Cardiac muscle cell (in vitro differentiated cells and primary cell): ENCODE measurements at regions not wholly inside any gene's neighbourhood (a gene's known extent, or its start where the extent isn't known, plus 50 kb on each side); places are given as distances from the start of the nearest gene placed in this dataset.
"Not testable (repeated sequence)": the region's sequence is repeated elsewhere in the genome, so short reads cannot be mapped to it uniquely, and the experiment has no call there.

Source experiments
- DNase-seq, 2 donors: peaks; one replicate each; pipeline versions ENCODE4 v3.0.0 to v3.0.0-alpha.2; 2010 to 2017; ENCODE audit warnings: low read depth in 1 of 2, low spot score in 1 of 2
- H3K27ac ChIP-seq: fragments of 200-600 bp; sonication (generic); 2 replicates; pipeline ENCODE4 v1.5.1; 2016
- H3K27me3 ChIP-seq: fragments of 200-600 bp; sonication (generic); 2 replicates; pipeline ENCODE4 v1.6.0; 2016; ENCODE audit warnings: control low read depth
- H3K36me3 ChIP-seq: fragments of 200-600 bp; sonication (generic); 2 replicates; pipeline ENCODE4 v1.5.1; 2016; ENCODE audit warnings: control low read depth
- H3K4me1 ChIP-seq: fragments of 200-600 bp; sonication (generic); 2 replicates; pipeline ENCODE4 v1.8.1; 2017; ENCODE audit warnings: low read depth, mild to moderate bottlenecking, mixed run types
- H3K4me3 ChIP-seq: fragments of 200-600 bp; sonication (generic); 2 replicates; pipeline ENCODE4 v1.5.1; 2016; ENCODE audit warnings: mild to moderate bottlenecking
- H3K9me3 ChIP-seq: fragments of 200-600 bp; sonication (generic); 2 replicates; pipeline ENCODE4 v1.5.1; 2017; ENCODE audit warnings: low read depth, mild to moderate bottlenecking, control low read depth
- TF ChIP-seq, protein P1 (sequence below): IDR thresholded peaks from 2 replicates; pipeline ENCODE4 v1.5.1; 2012; ENCODE audit warnings: low read depth, mild to moderate bottlenecking, low read length

DNA sequence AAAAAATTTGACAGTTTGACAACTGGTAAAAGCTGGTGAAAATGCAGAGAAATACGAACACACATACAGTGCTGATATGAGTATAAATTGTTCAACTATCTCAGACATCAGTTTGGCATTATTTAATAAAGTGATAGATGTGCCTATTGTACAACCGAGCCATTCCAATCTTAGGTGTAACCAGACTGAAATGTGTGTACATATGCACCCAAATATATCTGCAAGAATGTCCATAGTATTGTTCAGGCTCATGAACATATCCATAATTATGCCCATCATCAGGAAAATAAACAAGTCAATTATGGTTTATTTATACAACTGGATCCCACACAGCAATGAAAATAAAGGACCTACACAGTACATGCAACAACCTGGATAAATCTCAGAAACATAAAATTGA lies 188.9 kb upstream of the DDX53 start:
- Histone ChIP-seq H3K9me3 (no peaks in the 10 kb centered on the region), H3K4me1 (no peaks in the 10 kb centered on the region), H3K36me3 (no peaks in the 10 kb centered on the region), H3K4me3 (no peak overlapping the region), H3K27ac (no peak overlapping the region), H3K27me3 (no peaks in the 10 kb centered on the region)
- TF ChIP-seq, protein P1, sequence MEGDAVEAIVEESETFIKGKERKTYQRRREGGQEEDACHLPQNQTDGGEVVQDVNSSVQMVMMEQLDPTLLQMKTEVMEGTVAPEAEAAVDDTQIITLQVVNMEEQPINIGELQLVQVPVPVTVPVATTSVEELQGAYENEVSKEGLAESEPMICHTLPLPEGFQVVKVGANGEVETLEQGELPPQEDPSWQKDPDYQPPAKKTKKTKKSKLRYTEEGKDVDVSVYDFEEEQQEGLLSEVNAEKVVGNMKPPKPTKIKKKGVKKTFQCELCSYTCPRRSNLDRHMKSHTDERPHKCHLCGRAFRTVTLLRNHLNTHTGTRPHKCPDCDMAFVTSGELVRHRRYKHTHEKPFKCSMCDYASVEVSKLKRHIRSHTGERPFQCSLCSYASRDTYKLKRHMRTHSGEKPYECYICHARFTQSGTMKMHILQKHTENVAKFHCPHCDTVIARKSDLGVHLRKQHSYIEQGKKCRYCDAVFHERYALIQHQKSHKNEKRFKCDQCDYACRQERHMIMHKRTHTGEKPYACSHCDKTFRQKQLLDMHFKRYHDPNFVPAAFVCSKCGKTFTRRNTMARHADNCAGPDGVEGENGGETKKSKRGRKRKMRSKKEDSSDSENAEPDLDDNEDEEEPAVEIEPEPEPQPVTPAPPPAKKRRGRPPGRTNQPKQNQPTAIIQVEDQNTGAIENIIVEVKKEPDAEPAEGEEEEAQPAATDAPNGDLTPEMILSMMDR, result no peak
- no peak for DNase-seq

DNA sequence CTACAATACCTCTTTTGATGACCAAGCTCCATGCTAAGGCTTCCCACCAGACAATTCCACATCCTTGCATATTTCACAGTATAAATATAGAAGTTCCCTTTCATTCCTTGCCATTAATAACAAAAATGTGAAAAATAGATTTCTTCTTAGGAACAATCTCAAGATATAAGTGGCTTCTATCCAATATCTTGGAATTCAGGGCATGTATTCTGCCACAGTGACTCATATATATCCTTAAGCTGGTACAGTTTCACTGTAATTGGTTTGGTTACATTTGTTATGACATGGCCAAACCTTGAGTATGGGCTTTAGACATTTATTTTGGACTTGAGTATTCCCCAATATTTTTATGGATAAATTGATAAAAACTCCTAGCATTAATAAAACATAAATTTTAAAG lies 181.7 kb upstream of the DDX53 start:
- H3K9me3 ChIP-seq, result no peaks in the 10 kb centered on the region
- H3K4me1 ChIP-seq, result no peaks in the 10 kb centered on the region
- no peak overlapping the region for H3K27ac ChIP-seq
- no peaks in the 10 kb centered on the region for H3K36me3 ChIP-seq
- no peak overlapping the region for H3K4me3 ChIP-seq
- no peak for DNase-seq
- H3K27me3 ChIP-seq, result no peaks in the 10 kb centered on the region
- TF ChIP-seq, protein P1, result no peak

DNA sequence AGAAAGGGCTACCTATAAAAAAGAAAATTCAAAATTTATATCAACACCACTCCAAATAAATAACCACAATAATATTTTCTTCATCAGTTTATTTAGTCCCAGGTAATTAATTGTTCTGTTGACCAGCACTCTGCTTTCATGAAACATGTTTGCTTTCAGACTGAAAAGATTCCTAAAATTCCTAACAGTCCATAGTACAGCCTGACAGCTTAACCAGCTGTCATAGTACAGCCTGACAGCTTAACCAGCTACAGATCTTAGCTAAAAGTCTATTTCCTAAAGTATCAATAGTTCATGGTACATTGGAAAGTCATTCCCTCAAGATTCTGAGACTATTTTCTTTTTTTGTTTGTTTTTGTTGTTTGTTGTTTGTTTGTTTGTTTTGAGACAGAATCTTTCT lies 144.1 kb upstream of the DDX53 start:
- no peaks in the 10 kb centered on the region for H3K9me3 ChIP-seq
- TF ChIP-seq, protein P1, result no peak
- no peaks in the 10 kb centered on the region for H3K4me1 ChIP-seq
- H3K4me3 ChIP-seq, result no peak overlapping the region
- peak in 1 of 2 donors; percentile 1 for DNase-seq
- no peaks in the 10 kb centered on the region for H3K27me3 ChIP-seq
- no peaks in the 10 kb centered on the region for H3K36me3 ChIP-seq
- H3K27ac ChIP-seq, result no peak overlapping the region

DNA sequence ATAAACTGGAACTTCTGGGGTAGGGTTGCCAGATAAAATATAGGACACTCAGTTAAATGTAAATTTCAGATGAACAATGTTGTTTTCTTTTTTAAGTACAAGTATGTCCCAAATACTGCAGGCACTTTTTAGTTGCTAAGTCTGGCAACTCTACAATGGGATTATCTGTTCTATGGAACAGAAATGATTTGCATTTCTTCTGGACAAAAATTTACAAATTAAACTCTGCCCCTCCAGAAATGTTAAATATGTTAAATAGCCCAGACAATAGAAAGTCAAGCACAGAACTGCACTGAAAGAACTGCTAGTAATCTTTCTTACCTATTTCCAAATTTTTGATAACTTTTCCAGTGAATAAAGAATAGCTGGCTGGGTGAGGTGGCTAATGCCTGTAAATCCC lies 140.1 kb upstream of the DDX53 start:
- Histone ChIP-seq H3K4me1 (no peaks in the 10 kb centered on the region), H3K9me3 (no peaks in the 10 kb centered on the region), H3K4me3 (no peak overlapping the region), H3K27me3 (no peaks in the 10 kb centered on the region), H3K36me3 (no peaks in the 10 kb centered on the region), H3K27ac (no peak overlapping the region)
- TF ChIP-seq, protein P1, result no peak
- no peak for DNase-seq

DNA sequence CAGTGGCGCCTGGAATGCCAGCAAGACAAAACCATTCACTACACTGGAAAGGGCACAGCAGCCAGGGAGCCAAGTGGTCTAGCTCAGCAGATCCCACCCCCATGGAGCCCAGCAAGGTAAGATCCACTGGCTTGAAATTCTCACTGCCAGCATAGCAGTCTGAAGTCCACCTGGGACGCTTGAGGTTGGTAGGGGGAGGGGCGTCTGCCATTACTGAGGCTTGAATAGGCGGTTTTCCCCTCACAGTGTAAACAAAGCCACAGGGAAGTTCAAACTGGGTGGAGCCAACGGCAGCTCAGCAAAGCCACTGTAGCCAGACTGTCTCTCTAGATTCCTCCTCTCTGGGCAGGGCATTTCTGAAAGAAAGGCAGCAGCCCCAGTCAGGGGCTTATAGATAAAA lies 133.0 kb upstream of the DDX53 start:
- H3K27me3 ChIP-seq, H3K4me3 ChIP-seq, H3K9me3 ChIP-seq, H3K36me3 ChIP-seq, H3K4me1 ChIP-seq, DNase-seq, H3K27ac ChIP-seq: not testable (repeated sequence)

DNA sequence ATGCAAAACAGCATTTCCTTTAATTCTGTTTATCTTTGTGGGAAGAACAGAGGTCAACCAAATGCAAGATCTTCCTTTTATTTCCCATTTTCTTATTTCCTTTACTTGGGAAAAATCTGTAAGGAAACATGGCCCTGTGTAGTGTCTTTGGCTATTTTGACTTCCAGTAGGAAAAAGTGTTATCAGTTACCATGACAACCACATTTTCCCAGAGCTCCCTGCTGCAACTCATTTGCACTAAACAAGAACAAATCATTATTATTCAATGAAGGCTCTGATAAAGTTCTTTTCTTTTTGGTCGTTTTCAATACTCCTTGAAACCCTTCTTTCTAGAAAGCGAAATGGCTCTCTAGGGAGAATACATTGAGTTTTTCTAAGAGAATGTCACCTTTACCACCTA lies 117.2 kb upstream of the DDX53 start:
- Histone ChIP-seq H3K4me1 (no peaks in the 10 kb centered on the region), H3K27me3 (no peaks in the 10 kb centered on the region), H3K36me3 (no peaks in the 10 kb centered on the region), H3K27ac (no peak overlapping the region), H3K4me3 (no peak overlapping the region), H3K9me3 (no peaks in the 10 kb centered on the region)
- DNase-seq, result no peak
- TF ChIP-seq, protein P1, result no peak
